B cell (primary cell): ENCODE measurements at regions not wholly inside any gene's neighbourhood (a gene's known extent, or its start where the extent isn't known, plus 50 kb on each side); places are given as distances from the start of the nearest gene placed in this dataset.

Source experiments
- ATAC-seq: fragments of 200-7000 bp; cut with Tn5 transposase; one replicate; pipeline ENCODE4 v1.10.0; 2021; ENCODE audit warnings: low read depth, mild to moderate bottlenecking, moderate number of reproducible peaks, moderate library complexity
- CTCF ChIA-PET: fragments of 350-600 bp; sonication (Branson Sonifier 250); formaldehyde crosslinking; loops from one replicate; lab custom pipeline; 2021; ENCODE audit warnings: antibody characterized with exemption, inconsistent platforms; lab: Charles Lee
- POLR2A ChIA-PET: fragments of 350-600 bp; sonication (Branson Sonifier 250); formaldehyde crosslinking; loops from one replicate; lab custom pipeline; 2021; ENCODE audit warnings: antibody characterized with exemption; lab: Charles Lee
- DNase-seq: peaks from one replicate; pipeline ENCODE4 v3.0.0; 2013
- H2AFZ ChIP-seq: 2 replicates; pipeline ENCODE4 v1.6.1; 2012; ENCODE audit warnings: mild to moderate bottlenecking, low read depth, low read length; ENCODE audit not compliant: insufficient read depth, poor library complexity, severe bottlenecking
- H3K27ac ChIP-seq, 2 donors: 1 replicate in 1 of 2; 2 replicates in 1 of 2; pipeline ENCODE4 v1.5.1; 2012 to 2013; ENCODE audit warnings: low read length in 2 of 2, mild to moderate bottlenecking in 2 of 2, moderate library complexity in 1 of 2
- H3K27me3 ChIP-seq, 4 experiments: fragments of 200-600 bp in 1 of 4; sonication (generic) in 1 of 4; replicated peaks in 1 of 4; 1 replicate in 2 of 4; 2 replicates in 2 of 4; pipeline versions ENCODE4 v1.6.1 to v1.7.0; 2013 to 2016; ENCODE audit warnings: low read length in 3 of 4, mild to moderate bottlenecking in 2 of 4, mixed read lengths in 1 of 4, moderate library complexity in 1 of 4; ENCODE audit not compliant: insufficient read depth in 4 of 4, control insufficient read depth in 3 of 4; ENCODE audit errors: control extremely low read depth in 1 of 4
- H3K36me3 ChIP-seq, 2 experiments: replicated peaks in 1 of 2; 1 replicate in 1 of 2; 2 replicates in 1 of 2; pipeline versions ENCODE4 v1.6.1 to v1.7.1; 2013; ENCODE audit warnings: low read length in 1 of 2; ENCODE audit not compliant: insufficient read depth in 2 of 2, control insufficient read depth in 1 of 2; ENCODE audit errors: control extremely low read depth in 1 of 2, extremely low read depth in 1 of 2
- H3K4me1 ChIP-seq, 2 donors: fragments of 200-600 bp in 1 of 2; sonication (generic) in 1 of 2; 1 replicate in 1 of 2; 2 replicates in 1 of 2; pipeline versions ENCODE4 v1.5.1 to v1.6.1; 2013 to 2017; ENCODE audit warnings: low read length in 2 of 2; ENCODE audit not compliant: control insufficient read depth in 2 of 2, insufficient read depth in 2 of 2
- H3K4me2 ChIP-seq: replicated peaks from 2 replicates; pipeline ENCODE3; 2012; ENCODE audit warnings: mild to moderate bottlenecking, low read depth, low read length; ENCODE audit not compliant: poor library complexity, severe bottlenecking
- H3K4me3 ChIP-seq, 5 experiments: fragments of 200-600 bp in 1 of 5; sonication (generic) in 1 of 5; 1 replicate in 3 of 5; 2 replicates in 2 of 5; pipeline versions ENCODE4 v1.5.1 to v1.7.0; 2011 to 2016; ENCODE audit warnings: low read length in 4 of 5, mild to moderate bottlenecking in 4 of 5, low read depth in 2 of 5, control low read depth in 1 of 5, moderate library complexity in 1 of 5; ENCODE audit not compliant: insufficient read depth in 1 of 5; ENCODE audit errors: control extremely low read depth in 1 of 5, extremely low read depth in 1 of 5
- H3K79me2 ChIP-seq: fragments of 200-600 bp; sonication (generic); one replicate; pipeline ENCODE4 v1.6.0; 2016; ENCODE audit warnings: low read length; ENCODE audit not compliant: control insufficient read depth, insufficient read depth
- H3K9ac ChIP-seq: fragments of 200-600 bp; sonication (generic); 2 replicates; pipeline ENCODE4 v1.6.1; 2017; ENCODE audit warnings: mild to moderate bottlenecking, low read length, moderate library complexity
- H3K9me3 ChIP-seq, 3 donors: one replicate each; pipeline versions ENCODE4 v1.6.1 to v1.7.1; 2013; ENCODE audit warnings: low read length in 2 of 3; ENCODE audit not compliant: control insufficient read depth in 2 of 3, insufficient read depth in 1 of 3; ENCODE audit errors: control extremely low read depth in 1 of 3
- H4K20me1 ChIP-seq: 2 replicates; pipeline ENCODE4 v1.6.0; 2012; ENCODE audit warnings: mild to moderate bottlenecking, low read length; ENCODE audit not compliant: insufficient read depth, control insufficient read depth, poor library complexity, severe bottlenecking
- H3K27ac Mint-ChIP-seq: one replicate; pipeline ENCODE4 v1.8.0; 2021; ENCODE audit warnings: mixed read lengths
- H3K27me3 Mint-ChIP-seq: one replicate; pipeline ENCODE4 v1.8.0; 2021; ENCODE audit warnings: mixed read lengths
- H3K4me1 Mint-ChIP-seq: one replicate; pipeline ENCODE4 v1.8.0; 2021; ENCODE audit warnings: mixed read lengths
- H3K4me3 Mint-ChIP-seq: one replicate; pipeline ENCODE4 v1.8.0; 2021; ENCODE audit warnings: mixed read lengths
- H3K9me3 Mint-ChIP-seq: one replicate; pipeline ENCODE4 v1.8.0; 2022; ENCODE audit warnings: mixed read lengths; ENCODE audit not compliant: insufficient read depth
- EZH2 ChIP-seq: IDR thresholded peaks from 2 replicates; pipeline ENCODE4 v1.6.1; 2012; ENCODE audit warnings: borderline replicate concordance, low read depth, mild to moderate bottlenecking, moderate library complexity, low read length; ENCODE audit not compliant: insufficient read depth, poor library complexity, severe bottlenecking
- WGBS: methylation state at CpG from one replicate; pipeline ENCODE4 v1.1.5; 2013; ENCODE audit warnings: missing lambda C conversion rate; ENCODE audit not compliant: insufficient coverage; 5-methylcytosine and 5-hydroxymethylcytosine counted together
- intact Hi-C: fragments of 100-400 bp; cut with micrococcal nuclease; formaldehyde crosslinking; loops from one replicate; pipeline ENCODE4 v1.10.0; 2022
- TF ChIP-seq, protein P1 (sequence below): fragments of 200-600 bp; IDR thresholded peaks from one replicate; pipeline ENCODE4 v1.8.0; 2022; ENCODE audit warnings: antibody characterized with exemption, mild to moderate bottlenecking

DNA sequence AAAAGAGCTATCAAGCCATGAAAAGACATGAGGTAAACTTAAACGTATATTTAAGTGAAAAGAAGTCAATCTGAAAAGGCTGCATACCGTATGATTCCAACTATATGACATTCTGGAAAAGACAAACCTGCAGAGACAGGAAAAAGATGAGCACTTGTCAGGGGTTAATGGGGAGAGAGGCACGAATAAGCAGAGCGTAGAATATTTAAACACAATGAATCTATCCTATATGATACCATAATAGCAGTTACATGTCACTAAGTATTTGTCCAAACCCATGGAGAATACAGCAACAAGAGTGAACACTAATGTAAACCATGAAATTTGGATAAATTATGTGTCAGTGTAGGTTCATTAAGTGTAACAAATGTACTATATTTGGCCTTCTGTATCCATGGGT, 560.3 kb upstream of the ANO3 start:
- no peak for TF ChIP-seq EZH2
- TF ChIP-seq, protein P1, sequence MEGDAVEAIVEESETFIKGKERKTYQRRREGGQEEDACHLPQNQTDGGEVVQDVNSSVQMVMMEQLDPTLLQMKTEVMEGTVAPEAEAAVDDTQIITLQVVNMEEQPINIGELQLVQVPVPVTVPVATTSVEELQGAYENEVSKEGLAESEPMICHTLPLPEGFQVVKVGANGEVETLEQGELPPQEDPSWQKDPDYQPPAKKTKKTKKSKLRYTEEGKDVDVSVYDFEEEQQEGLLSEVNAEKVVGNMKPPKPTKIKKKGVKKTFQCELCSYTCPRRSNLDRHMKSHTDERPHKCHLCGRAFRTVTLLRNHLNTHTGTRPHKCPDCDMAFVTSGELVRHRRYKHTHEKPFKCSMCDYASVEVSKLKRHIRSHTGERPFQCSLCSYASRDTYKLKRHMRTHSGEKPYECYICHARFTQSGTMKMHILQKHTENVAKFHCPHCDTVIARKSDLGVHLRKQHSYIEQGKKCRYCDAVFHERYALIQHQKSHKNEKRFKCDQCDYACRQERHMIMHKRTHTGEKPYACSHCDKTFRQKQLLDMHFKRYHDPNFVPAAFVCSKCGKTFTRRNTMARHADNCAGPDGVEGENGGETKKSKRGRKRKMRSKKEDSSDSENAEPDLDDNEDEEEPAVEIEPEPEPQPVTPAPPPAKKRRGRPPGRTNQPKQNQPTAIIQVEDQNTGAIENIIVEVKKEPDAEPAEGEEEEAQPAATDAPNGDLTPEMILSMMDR = no peak
- no peak overlapping the region for H3K27ac ChIP-seq
- WGBS = 100% methylated on average over 2 of the region's 4 CpGs
- no peaks in the 10 kb centered on the region for H3K4me1 ChIP-seq
- intact Hi-C loops = no loop called here
- no peak overlapping the region for H3K4me3 Mint-ChIP-seq
- no peak for DNase-seq
- no peak overlapping the region for H3K4me2 ChIP-seq
- no peaks in the 10 kb centered on the region for H3K36me3 ChIP-seq
- H3K4me3 ChIP-seq = no peak overlapping the region
- ATAC-seq = no peak
- H4K20me1 ChIP-seq = no peaks in the 10 kb centered on the region
- H3K4me1 Mint-ChIP-seq = no peaks in the 10 kb centered on the region
- ChIA-PET POLR2A (no interaction called here), CTCF (no interaction called here)
- no peaks in the 10 kb centered on the region for H3K9me3 ChIP-seq
- no peak overlapping the region for H2AFZ ChIP-seq
- no peaks in the 10 kb centered on the region for H3K27me3 ChIP-seq
- H3K79me2 ChIP-seq = no peaks in the 10 kb centered on the region
- H3K27ac Mint-ChIP-seq = no peak overlapping the region
- H3K9me3 Mint-ChIP-seq = no peaks in the 10 kb centered on the region
- no peak overlapping the region for H3K9ac ChIP-seq
- no peaks in the 10 kb centered on the region for H3K27me3 Mint-ChIP-seq

DNA sequence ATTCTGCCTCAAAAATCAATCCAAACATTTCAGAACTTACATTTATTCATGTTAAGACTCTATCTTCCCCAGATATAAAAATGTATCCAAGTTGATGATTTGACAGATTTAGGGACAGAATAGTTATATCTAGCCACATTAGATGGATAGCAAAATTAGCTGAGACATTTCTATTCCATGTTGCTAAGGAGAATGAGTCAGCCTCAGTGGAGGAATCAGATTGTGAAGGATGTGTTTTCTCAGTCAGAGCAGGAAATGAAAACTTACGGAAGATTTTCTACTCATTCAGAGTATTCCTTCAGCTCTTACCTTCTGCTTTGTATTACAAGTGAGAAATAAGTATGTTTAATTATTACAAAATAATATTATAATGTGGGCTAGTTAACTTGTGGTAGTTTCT, 556.3 kb upstream of the ANO3 start:
- Histone ChIP-seq H3K79me2 (no peaks in the 10 kb centered on the region), H3K9ac (no peak overlapping the region), H3K4me3 (no peak overlapping the region), H3K27me3 (no peaks in the 10 kb centered on the region), H2AFZ (no peak overlapping the region), H3K4me1 (no peaks in the 10 kb centered on the region), H3K36me3 (no peaks in the 10 kb centered on the region), H3K27ac (no peak overlapping the region), H3K9me3 (no peaks in the 10 kb centered on the region), H3K4me2 (no peak overlapping the region), H4K20me1 (no peaks in the 10 kb centered on the region)
- TF ChIP-seq, protein P1 = no peak
- no peak for TF ChIP-seq EZH2
- ChIA-PET CTCF (no interaction called here), POLR2A (no interaction called here)
- Mint-ChIP-seq H3K27me3 (no peaks in the 10 kb centered on the region), H3K4me3 (no peak overlapping the region), H3K27ac (no peak overlapping the region), H3K9me3 (no peaks in the 10 kb centered on the region), H3K4me1 (no peaks in the 10 kb centered on the region)
- ATAC-seq (no peak), DNase-seq (no peak)
- no CpG with 5 or more reads among the region's 1 CpG for WGBS
- intact Hi-C loops = no loop called here
